HG03354 (cell line): ENCODE measurements at regions not wholly inside any gene's neighbourhood (a gene's known extent, or its start where the extent isn't known, plus 50 kb on each side); places are given as distances from the start of the nearest gene placed in this dataset.
"Not testable (repeated sequence)": the region's sequence is repeated elsewhere in the genome, so short reads cannot be mapped to it uniquely, and the experiment has no call there.

Experiments
- ATAC-seq: cut with Tn5 transposase; IDR thresholded peaks from one replicate; pipeline ENCODE4 v1.9.1; 2021; ENCODE audit warnings: mild to moderate bottlenecking; ENCODE audit not compliant: unreplicated experiment, poor library complexity, severe bottlenecking

DNA sequence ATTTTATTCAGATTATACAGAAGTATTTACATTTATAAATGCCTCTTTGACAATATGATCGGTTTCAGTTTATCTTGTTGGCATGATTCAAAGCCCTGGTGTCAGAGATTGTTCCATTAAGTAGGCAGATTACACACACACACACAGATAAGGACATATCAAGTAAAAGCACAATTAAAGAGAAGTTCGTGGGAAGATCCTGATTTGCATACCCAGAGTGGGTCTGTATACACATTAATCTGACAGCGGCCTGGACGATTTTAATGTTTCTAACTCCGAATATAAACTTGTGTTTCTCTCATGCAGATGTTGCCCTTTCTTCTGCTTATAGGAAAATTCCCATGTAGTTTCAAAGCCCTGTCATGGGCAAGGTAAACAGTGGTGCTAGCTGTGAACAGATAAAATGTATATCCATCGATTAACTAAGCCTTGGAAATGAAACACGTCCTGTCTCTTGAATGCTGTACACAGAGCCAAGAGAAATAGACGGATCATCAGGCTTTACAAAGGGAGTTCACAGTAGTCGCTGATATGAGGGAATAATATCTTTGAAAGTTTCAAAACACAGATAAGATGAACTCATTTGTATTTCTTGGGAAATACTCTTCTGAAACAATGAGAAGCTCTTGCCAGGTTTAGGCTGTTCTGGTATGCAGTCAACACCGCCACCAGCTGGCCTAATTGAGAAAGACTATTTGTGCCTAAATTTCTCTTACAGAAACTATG is 108.2 kb upstream of the GMDS start:
- no peak for ATAC-seq

DNA sequence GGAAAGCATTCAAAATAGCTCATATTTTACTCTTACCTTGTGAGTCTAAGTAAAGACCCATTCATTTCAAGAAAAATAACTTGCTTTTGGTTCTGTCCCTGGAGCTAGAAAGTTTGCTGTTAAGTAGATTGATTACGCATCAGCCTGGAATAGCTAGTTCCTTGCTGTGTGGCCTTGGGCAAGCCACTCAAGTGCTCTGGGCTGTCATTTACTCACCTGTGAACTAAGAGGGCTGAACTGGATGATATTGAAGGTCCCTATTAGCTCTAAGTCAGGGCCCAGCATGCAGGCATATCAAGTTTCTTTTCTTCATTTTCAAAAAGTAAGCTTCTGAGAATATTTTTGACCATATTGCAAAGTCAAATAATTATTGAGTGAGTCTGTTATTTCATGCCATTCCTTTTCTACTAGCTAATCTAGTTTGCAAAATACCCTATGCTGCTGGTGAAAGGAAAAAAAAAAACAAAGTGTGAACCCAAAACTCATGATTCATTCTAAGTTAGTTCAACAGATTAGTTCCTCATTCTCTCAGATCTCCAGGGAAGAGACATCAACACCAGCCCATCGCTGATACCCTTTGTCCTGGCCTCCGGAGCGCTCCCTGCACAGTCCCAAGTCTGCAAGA is 106.5 kb upstream of the GMDS start:
- no peak for ATAC-seq

DNA sequence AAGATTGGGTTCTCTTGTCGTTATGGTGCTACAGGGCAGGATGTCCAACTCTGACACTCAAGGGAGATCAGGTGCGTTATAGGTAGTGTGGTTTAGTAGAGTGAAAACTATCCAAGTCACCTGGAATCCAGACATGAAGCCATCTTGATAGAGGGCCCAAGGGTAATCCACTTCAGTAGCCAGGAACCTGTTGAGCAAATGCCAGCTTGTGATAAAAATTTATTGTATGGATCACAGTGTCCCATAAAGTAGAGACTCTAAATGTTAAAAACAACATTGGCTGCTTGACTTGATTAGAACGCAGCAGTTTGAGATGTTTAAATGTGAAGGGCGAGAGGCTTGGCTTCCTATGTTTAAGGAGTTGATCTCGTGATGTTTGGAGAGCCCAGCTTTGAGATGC is 105.7 kb upstream of the GMDS start:
- ATAC-seq: no peak

DNA sequence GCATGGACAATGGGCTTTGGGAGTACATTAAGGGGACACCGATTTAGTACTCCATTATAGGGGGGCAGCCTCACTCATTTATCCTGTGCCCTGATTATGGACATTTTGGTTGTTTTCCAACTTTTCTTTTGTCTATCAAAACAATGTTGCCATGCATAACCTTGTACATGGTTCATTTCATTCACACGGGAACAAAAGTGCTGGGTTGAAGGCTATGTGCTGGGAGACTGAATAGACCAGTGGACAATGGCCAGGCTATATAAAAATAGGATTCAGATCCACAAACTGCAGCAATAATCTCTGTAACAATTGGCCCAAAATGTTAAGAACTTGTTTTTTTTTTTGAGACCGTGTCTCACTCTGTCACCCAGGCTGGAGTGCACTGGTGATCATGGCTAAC is 100.7 kb upstream of the GMDS start:
- ATAC-seq: no peak

DNA sequence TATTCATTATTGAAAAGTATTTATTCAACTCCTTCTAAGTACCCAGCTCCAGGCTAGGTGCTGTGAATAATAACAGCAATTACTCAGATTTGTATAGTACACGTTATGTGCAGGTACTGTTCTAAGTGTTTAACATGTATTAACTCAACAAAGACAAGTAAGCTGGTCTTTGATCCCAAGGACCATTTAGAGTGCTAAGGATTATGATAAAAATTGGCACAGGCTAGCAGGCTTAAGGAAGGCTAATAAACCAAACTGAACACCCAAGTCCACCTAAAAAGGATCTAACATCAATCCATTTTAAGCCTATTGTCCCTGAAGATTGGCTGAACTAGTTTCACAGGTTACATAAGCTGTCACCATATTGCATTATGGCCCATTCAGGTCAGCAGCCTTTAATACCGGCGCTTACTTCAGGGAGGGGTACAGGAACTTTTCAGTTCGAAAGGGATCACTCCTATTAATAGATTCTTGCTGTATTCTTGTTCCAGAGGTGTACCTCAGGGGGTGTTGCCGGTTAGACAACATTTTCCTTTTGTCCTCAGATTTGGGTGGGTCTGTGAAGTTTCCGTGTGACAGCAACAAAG is 99.0 kb upstream of the GMDS start:
- ATAC-seq: no peak

DNA sequence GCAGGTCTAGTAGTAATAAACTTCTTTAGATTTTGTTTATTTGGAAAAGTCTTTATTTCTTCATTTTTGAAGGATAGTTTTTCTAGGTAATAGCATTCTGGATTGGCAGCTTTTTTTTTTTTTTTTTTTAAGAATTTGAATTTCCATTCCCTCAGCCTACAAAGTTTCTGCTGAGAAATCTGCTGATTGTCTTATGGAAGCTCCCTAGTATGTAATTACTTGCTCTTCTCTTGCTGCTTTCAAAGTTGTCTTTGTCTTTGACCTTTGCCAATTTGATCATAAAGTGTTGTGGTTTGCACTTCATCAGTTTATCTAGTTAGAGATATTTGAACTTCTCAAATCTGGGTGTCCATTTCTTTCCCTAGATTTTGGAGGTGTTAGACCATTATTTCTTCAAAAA is 82.2 kb upstream of the GMDS start:
- ATAC-seq: no peak

DNA sequence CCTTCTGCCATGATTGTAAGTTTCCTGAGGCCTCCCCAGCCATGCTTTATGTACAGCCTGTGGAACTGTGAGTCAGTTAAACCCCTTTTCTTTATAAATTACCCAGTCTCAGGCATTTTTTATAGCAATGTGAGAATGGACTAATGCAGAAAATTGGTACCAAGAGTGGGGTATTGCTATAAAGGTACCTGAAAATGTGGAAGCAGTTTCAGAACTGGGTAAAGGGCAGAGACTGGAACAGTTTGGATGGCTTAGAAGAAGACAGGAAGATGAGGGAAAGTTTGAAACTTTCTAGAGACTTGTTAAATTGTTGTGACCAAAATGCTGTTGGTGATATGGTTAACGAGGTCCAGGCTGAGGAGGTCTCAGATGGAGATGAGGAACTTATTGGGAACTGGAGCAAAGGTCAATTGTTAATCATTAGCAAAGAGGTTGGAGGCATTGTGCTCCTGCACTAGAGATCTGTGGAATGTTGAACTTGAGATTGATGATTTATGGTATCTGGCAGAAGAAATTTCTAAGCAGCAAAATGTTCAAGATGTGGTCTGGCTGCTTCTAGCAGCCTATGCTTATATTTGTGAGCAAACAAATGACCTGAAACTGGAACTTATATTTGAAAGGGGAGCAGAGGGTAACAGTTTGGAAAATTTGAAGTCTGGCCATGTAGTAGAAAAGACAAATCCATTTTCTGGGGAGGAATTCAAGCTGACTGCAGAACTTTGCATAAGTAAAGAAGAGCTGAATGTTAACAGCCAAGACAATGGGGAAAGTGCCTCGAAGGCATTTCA is 79.0 kb upstream of the GMDS start:
- ATAC-seq: no peak

DNA sequence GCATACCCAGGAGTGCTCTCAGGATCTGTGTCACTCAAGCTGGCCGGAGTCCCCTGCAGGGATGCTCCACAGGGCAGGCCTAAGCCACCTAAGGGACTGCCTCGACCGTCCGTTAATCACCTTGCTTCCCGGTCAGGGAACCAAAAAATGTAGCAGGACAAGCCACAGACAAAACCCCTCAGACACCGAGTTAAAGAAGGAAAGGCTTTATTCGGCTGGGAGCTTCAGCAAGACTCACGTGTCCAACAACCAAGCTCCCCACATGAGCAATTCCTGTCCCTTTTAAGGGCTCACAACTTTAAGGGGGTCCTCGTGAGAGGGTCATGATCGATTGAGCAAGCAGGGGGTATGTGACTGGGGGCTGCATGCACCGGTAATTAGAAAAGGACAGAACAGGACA is 72.1 kb upstream of the GMDS start:
- ATAC-seq: not testable (repeated sequence)

DNA sequence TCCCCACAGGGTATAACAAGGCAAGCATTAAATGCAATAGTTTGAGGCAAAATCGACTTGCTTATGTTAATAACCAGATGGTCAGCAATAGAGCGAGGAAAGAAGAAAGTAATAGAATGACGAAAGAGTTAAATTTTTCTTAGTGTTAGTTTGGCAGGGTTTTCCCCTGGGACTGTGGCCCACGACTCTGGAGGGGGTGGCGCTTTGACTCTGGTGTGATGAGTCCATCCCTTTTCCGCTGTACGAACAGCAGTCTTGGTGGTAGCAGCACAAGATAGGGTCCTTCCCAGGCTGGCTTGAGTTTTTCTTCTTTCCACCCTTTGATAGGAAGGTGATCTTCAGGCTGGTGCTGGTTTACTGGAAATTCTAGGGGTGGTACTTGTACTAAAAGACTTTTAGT is 69.2 kb upstream of the GMDS start:
- ATAC-seq: no peak

DNA sequence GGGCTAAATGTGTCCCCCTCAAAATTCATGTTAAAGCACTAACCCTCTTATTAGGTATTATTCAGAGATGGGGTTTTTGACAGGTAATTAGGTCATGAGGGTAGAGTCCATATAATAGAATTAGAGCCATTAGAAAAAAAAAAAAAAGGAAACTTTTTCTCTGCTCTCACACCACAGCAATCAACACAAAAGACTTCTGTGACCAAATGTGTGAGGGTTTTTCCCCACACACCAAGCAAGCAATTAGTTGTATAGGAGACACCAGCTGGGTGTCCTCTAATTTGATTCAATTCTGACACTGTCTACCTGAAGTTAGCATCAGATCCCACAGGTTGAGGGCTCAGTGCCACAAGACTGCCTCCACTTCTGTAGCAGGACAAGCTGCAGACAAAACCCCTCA is 64.6 kb upstream of the GMDS start:
- no peak for ATAC-seq

DNA sequence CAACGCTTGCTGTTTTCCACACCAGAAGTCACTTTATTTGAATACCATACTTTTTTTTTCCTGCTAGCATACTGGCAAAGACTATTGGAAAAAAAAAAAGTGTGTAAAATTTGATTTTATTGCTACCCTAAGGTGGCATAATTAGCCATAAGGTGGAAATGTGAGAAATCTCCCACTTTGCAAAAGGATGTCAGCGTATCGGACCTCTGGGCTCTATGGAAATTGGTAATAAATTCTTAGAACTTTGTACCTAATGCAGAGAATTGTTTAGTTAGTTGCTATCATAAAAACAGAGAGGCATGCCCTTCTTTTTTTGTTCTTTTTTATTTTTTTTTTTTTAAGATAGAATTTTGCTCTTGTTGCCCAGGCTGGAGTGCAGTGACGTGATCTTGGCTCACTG is 63.7 kb upstream of the GMDS start:
- no peak for ATAC-seq

DNA sequence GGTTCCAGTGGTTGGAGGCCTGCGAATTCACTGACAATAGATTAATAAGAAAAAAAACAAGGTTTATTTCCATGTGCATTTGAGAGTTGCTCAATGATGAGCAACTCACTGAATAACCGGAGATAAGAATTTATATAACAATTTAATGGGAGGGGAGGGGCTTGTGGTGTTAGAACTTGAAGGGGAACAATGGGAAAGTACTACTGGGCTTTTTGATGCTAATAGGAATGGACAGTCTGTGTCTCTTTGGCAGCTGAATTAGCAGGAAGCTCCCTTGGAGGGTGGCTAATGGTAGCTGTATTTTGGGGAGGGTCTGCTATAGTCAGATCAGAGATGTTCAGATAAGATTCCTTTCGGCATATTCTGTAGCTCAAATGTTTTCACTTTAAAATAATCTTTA is 62.4 kb upstream of the GMDS start:
- ATAC-seq: no peak

DNA sequence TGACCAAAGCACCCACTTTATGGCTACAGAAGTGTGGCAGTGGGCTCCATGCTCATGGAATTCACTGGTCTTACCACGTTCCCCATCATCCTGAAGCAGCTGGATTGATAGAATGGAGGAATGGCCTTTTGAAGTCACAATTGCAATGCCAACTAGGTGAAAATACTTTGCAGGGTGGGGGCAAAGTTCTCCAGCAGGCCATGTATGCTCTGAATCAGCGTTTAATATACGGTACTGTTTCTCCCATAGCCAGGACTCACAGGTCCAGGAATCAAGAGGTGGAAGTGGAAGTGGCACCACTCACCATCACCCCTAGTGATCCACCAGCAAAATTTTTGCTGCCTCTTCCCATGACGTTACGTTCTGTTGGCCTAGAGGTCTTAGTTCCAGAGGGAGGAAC is 60.5 kb upstream of the GMDS start:
- no peak for ATAC-seq

DNA sequence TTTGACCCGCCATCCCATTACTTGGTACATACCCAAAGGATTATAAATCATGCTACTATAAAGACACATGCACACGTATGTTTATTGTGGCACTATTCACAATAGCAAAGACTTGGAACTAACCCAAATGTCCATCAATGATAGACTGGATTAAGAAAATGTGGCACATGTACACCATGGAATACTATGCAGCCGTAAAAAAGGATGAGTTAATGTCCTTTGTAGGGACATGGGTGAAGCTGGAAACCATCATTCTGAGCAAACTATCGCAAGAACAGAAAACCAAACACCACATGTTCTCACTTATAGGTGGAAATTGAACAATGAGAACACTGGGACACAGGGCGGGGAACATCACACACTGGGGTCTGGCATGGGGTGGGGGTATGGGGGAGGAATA is 57.1 kb upstream of the GMDS start:
- not testable (repeated sequence) for ATAC-seq

DNA sequence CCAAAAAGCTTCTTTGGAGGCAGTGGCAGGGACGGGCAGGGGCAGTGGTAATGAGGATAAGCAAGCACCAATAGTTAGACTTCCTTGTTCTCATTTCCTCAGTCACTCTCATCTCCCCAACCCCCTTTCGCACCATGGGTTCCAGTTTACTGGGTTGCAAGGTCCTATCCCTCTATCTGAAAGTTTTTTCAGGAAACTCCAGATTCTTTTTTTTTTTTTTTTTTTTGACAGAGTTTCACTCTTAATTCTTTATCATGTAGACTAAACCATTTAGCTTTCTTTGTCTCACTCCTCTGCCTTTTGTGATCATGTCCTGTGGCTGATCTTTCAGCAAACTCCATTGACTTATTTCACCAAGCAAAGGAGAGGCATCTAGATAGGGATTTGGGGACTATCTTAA is 51.4 kb upstream of the GMDS start:
- no peak for ATAC-seq
